ENCODE measurements at regions not wholly inside any gene's neighbourhood (a gene's known extent, or its start where the extent isn't known, plus 50 kb on each side); places are given as distances from the start of the nearest gene placed in this dataset.

GRCh38 chr16:79928142-79928873 lies 327.8 kb upstream of the MAF start:
- TF ChIP-seq CTCF (conservative IDR thresholded peaks at IDR 0.05; ENCODE audit: low read depth, low read length) (no peak), EZH2 (IDR thresholded peaks at IDR 0.05; ENCODE audit: borderline replicate concordance, low read depth, low read length, poor library complexity, severe bottlenecking) (no peak)
